ENCODE measurements at regions not wholly inside any gene's neighbourhood (a gene's known extent, or its start where the extent isn't known, plus 50 kb on each side); places are given as distances from the start of the nearest gene placed in this dataset.

DNA sequence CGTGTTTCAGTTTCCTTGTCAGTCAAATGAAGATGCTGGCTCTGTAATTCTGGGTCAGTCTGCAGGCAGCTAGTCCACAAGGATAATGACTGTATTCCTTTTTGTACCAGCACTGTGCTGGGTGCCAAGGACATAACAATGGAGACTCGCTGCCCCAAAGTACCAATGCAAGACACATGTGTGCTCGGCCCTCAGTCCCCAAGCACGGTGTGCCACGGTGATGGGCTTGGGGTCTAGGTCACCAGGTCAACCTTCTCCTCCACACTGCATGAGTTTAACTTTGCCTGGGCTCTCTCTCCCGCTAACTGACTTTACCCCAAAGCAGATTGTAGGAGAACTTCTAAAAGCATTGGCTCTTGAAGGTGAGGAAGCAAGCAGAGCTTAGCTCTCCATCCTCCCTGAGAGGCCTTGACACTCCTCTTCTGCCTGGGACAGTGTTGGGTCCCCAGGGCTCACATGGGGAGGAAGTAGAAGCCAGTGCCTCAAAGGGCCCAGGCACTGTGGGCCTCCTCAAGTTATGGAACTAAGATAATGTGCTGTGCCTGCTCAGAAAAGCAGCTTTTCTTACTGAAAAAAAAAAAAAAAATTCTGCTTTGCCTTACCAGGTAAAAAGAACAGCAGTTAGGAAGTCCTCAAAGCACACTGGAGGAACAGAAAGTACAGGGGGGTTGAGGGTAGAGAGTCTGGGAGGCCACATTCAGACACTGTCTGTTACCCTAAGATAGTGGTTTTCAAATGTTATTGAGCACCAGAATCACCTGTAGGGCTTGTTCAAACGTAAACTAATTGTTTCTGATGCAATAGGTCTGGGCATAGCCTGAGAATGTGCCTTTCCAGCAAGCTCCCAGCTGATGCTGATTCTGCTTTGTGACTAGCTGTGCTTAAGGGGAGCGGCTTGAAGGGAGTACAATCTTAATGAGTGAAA, 276.4 kb upstream of the CXCR4 start:
- TF ChIP-seq, protein P1, sequence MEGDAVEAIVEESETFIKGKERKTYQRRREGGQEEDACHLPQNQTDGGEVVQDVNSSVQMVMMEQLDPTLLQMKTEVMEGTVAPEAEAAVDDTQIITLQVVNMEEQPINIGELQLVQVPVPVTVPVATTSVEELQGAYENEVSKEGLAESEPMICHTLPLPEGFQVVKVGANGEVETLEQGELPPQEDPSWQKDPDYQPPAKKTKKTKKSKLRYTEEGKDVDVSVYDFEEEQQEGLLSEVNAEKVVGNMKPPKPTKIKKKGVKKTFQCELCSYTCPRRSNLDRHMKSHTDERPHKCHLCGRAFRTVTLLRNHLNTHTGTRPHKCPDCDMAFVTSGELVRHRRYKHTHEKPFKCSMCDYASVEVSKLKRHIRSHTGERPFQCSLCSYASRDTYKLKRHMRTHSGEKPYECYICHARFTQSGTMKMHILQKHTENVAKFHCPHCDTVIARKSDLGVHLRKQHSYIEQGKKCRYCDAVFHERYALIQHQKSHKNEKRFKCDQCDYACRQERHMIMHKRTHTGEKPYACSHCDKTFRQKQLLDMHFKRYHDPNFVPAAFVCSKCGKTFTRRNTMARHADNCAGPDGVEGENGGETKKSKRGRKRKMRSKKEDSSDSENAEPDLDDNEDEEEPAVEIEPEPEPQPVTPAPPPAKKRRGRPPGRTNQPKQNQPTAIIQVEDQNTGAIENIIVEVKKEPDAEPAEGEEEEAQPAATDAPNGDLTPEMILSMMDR (conservative IDR thresholded peaks at IDR 0.05; ENCODE audit: low read depth, low read length), result no peak
- no peak for TF ChIP-seq EZH2 (IDR thresholded peaks at IDR 0.05; ENCODE audit: borderline replicate concordance, low read depth, low read length, poor library complexity, severe bottlenecking)
